HG02938 (cell line): ENCODE measurements at regions not wholly inside any gene's neighbourhood (a gene's known extent, or its start where the extent isn't known, plus 50 kb on each side); places are given as distances from the start of the nearest gene placed in this dataset.
"Not testable (repeated sequence)": the region's sequence is repeated elsewhere in the genome, so short reads cannot be mapped to it uniquely, and the experiment has no call there.

Source experiments
- ATAC-seq: cut with Tn5 transposase; IDR thresholded peaks from one replicate; pipeline ENCODE4 v1.9.1; 2021; ENCODE audit warnings: mild to moderate bottlenecking, moderate library complexity; ENCODE audit not compliant: unreplicated experiment

GRCh38 chr5:126046318-126046717 lies 376.9 kb upstream of the GRAMD2B start:
- ATAC-seq, result no peak

GRCh38 chr5:126046846-126047571 lies 376.2 kb upstream of the GRAMD2B start:
- no peak for ATAC-seq

- no peak for ATAC-seq
Measured at GRCh38 chr5:126052120-126052519, 371.1 kb upstream of the GRAMD2B start.

- ATAC-seq, result no peak
Measured at GRCh38 chr5:126052791-126053190, 370.4 kb upstream of the GRAMD2B start.

GRCh38 chr5:126053630-126054029 lies 369.6 kb upstream of the GRAMD2B start:
- ATAC-seq, result no peak

GRCh38 chr5:126054577-126055347 lies 368.4 kb upstream of the GRAMD2B start:
- ATAC-seq, result no peak

- ATAC-seq, result no peak
Measured at GRCh38 chr5:126055348-126055729, 367.9 kb upstream of the GRAMD2B start.

- ATAC-seq, result no peak
Measured at GRCh38 chr5:126056352-126056751, 366.9 kb upstream of the GRAMD2B start.

- no peak for ATAC-seq
Measured at GRCh38 chr5:126056851-126057622, 366.2 kb upstream of the GRAMD2B start.

- not testable (repeated sequence) for ATAC-seq
Measured at GRCh38 chr5:126058392-126058791, 364.8 kb upstream of the GRAMD2B start.

GRCh38 chr5:126062398-126063221 lies 360.6 kb upstream of the GRAMD2B start:
- ATAC-seq, result no peak

- ATAC-seq, result no peak
Measured at GRCh38 chr5:126065061-126065460, 358.1 kb upstream of the GRAMD2B start.

GRCh38 chr5:126066836-126067235 lies 356.4 kb upstream of the GRAMD2B start:
- ATAC-seq, result no peak

GRCh38 chr5:126067404-126067803 lies 355.8 kb upstream of the GRAMD2B start:
- no peak for ATAC-seq

GRCh38 chr5:126069329-126069728 lies 353.9 kb upstream of the GRAMD2B start:
- no peak for ATAC-seq

GRCh38 chr5:126070481-126070880 lies 352.7 kb upstream of the GRAMD2B start:
- ATAC-seq, result no peak

GRCh38 chr5:126074538-126074937 lies 348.7 kb upstream of the GRAMD2B start:
- no peak for ATAC-seq

- no peak for ATAC-seq
Measured at GRCh38 chr5:126079266-126079665, 343.9 kb upstream of the GRAMD2B start.

GRCh38 chr5:126081209-126081608 lies 342.0 kb upstream of the GRAMD2B start:
- ATAC-seq, result no peak

GRCh38 chr5:126093041-126093440 lies 330.2 kb upstream of the GRAMD2B start:
- no peak for ATAC-seq

- ATAC-seq, result no peak
Measured at GRCh38 chr5:126093718-126094117, 329.5 kb upstream of the GRAMD2B start.
